GM21447 (cell line): ENCODE measurements at regions not wholly inside any gene's neighbourhood (a gene's known extent, or its start where the extent isn't known, plus 50 kb on each side); places are given as distances from the start of the nearest gene placed in this dataset.
"Not testable (repeated sequence)": the region's sequence is repeated elsewhere in the genome, so short reads cannot be mapped to it uniquely, and the experiment has no call there.

Experiments used
- ATAC-seq: cut with Tn5 transposase; IDR thresholded peaks from one replicate; pipeline ENCODE4 v1.9.1; 2021; ENCODE audit not compliant: unreplicated experiment

- no peak for ATAC-seq
Observed at GRCh38 chr21:23695443-23695842, 1911.8 kb downstream of the MRPL39 start.

- no peak for ATAC-seq
Observed at GRCh38 chr21:23694390-23694789, 1912.9 kb downstream of the MRPL39 start.

DNA sequence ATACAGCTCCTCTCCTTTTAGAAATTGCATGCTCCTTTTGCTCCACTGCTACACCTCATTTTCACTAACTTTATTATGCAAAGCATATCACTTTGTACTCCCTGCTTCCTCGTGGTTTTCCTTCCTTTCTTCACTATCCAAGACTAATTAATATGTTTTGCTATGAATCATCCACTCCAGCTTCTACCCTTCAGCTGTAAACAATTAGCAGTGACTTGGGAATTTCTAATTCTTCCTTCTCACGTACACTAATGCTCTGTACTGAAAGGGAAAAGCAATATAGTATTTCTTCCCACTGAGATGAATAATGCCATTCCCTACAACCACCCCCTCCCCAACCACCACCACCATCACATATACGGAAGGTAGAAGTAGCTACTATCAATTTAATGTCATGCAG lies 1917.0 kb downstream of the MRPL39 start:
- ATAC-seq: no peak

DNA sequence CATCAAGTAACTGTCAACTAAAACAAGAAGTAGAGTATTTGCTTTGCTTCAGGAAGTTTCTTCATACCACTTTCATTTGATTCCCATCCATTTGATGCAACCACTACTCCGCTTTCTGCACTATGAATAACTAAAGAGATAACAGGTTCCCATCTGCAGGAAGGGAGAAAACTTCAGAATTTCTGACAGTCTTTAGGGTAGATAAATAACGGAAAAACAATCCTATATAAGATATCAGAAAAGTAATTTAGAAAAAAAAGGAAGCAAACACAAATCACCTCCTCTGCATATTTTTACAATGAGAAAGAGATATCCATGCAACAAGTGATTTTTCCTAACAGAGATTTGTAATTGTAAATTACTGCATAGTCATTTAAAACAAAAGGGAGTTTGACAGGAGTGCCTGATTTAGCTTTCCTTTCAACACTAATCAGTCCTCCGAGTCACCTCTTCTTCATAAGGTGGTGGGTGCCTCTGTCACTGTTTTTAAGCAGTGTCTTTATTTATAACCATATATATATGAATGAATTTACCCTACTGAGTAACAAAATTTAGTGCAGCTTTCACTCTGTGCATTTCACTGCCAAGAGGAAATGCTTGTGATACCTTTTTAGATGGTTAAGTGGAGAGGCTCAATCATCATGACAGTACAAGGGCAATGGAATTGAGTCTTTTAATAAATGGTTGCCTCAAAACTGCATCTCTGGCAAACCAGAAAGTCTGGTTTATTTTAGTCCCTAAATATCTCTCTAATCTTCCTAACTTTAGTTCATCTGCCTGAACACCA lies 1920.4 kb downstream of the MRPL39 start:
- ATAC-seq: no peak

GRCh38 chr21:23684431-23684830 lies 1922.8 kb downstream of the MRPL39 start:
- ATAC-seq: no peak

DNA sequence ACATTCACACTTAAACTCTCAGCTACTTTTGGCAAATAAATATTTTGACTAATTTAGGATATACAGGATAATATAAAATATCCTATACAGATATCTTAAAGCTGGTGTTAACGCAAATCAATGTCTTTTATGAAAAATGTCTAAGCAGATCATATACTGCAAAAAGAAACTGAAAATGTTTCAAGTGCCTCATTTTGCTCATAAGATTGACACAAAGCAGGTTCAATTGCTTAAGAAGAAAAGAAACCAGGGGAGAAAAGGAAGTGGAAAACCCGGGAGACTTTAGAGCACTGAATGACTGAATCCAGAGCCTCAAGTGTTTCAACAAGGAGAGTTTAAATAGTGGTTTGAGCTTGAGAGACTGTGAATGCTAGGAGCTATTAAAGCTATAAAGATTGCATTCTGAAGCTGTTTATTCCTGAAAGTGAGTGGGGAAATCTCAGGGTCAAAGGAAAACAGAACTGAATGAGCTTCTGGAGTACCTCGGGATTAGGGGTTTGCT lies 1943.0 kb downstream of the MRPL39 start:
- ATAC-seq: no peak

- ATAC-seq: no peak
Observed at GRCh38 chr21:23660560-23660959, 1946.7 kb downstream of the MRPL39 start.

DNA sequence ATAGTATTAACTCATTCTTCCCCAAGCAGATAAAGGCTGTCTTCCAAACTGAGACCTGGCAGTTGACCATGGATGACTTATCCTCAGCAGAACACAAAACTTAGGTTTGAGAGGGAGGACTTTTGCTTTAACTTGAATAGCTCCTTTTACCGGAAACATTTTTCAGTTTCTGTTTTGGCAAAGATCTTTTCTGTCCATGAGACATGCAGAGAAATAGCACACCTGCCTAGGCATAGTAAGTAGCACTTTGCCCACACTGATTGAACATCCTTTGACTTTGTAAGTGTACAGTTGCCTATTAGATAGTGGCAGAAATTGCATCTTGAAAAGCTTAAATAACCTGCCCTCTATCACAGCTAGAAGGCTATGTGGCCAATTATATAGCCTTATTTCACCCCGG lies 1962.5 kb downstream of the MRPL39 start:
- no peak for ATAC-seq

GRCh38 chr21:23639721-23640120 lies 1967.6 kb downstream of the MRPL39 start:
- no peak for ATAC-seq

- no peak for ATAC-seq
Observed at GRCh38 chr21:23638131-23638695, 1969.1 kb downstream of the MRPL39 start.

GRCh38 chr21:23633447-23633940 lies 1973.8 kb downstream of the MRPL39 start:
- no peak for ATAC-seq

GRCh38 chr21:23624281-23624680 lies 1983.0 kb downstream of the MRPL39 start:
- ATAC-seq: no peak

DNA sequence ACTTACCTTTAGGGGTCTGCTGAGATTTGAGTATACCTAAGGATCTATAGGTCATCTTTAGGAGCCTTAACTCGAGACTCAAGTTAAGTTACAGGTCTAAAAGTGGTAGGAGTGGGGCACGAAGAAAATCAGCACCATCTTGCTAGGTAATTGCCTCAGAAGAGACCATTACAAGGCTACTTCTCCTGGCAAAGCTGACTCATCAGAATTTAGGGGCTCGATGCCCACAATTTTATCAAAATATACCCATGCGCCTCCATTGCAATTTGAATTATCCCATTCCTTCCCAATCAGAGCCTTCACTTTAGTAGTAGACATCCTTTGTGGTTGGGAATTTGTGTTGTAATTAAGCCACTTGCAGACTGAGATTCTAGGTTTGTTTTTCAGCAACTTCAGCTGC lies 1994.3 kb downstream of the MRPL39 start:
- ATAC-seq: no peak

GRCh38 chr21:23612210-23612609 lies 1995.1 kb downstream of the MRPL39 start:
- no peak for ATAC-seq

- ATAC-seq: no peak
Observed at GRCh38 chr21:23607782-23608431, 1999.4 kb downstream of the MRPL39 start.

DNA sequence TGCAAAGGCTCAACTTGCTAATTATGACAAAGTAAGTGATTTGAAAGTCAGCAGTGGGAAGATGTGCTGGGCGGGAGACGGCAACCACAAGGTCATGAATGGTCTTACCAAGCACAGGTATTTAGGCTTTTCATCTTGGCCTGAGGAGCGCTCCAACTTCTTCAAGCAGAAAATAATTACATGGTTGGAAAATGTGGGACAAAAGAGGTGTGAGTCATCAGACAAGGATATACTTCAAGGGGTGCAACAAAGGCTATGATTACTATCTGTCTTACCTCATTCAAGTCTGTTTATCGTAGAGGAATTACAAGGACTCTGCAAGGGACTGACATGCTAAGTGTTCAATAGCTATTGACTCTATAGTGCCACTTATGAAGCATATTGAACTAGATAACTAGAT lies 2005.7 kb downstream of the MRPL39 start:
- no peak for ATAC-seq

DNA sequence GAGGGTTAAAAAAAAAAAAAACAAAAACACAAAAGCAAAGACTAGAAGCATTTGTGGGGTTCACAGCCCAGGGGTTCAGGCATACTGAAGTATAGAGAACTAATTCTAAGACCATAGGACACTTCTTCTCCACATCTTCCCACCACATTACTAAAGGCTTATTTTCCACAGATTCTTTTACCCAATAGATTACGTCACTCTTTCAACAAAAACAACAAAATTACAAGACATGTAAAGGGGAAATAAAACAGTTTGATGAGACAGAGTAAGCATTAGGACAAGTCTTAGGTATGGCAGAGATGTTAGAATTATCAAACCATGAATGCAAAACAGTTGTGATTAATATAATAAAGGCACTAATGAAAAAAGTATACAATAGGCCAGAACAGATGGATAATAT lies 2013.7 kb downstream of the MRPL39 start:
- no peak for ATAC-seq

DNA sequence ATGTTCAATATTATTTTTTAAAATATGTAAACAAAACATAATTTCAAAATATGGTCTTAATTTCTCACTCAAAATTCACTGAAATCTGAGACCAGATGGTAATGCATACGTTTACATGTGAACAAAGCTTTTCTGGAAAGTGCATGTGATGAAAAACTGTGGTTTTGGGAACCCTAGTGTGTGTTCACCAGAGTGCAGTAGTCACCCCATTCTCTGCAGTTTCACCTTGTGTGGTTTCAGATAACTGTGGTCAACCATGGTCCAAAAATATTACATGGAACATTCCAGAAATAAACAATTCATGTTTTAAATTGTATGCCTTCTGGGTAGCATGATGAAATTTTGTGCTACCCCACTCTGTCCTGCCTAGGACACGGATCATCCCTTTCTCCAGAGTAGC lies 2021.9 kb downstream of the MRPL39 start:
- no peak for ATAC-seq

- ATAC-seq: no peak
Observed at GRCh38 chr21:23579573-23579972, 2027.7 kb downstream of the MRPL39 start.

GRCh38 chr21:23578027-23578426 lies 2029.3 kb downstream of the MRPL39 start:
- ATAC-seq: no peak

- ATAC-seq: no peak
Observed at GRCh38 chr21:23574932-23575331, 2032.3 kb downstream of the MRPL39 start.

GRCh38 chr21:23548924-23549323 lies 2058.4 kb downstream of the MRPL39 start:
- not testable (repeated sequence) for ATAC-seq
